Left cardiac atrium (tissue), 4 donors: ENCODE measurements at regions not wholly inside any gene's neighbourhood (a gene's known extent, or its start where the extent isn't known, plus 50 kb on each side); places are given as distances from the start of the nearest gene placed in this dataset.
"Not testable (repeated sequence)": the region's sequence is repeated elsewhere in the genome, so short reads cannot be mapped to it uniquely, and the experiment has no call there.

Source experiments
- ATAC-seq, 2 donors: fragments of 200-7000 bp; cut with Tn5 transposase; one replicate each; pipeline ENCODE4 v1.9.1; 2020; ENCODE audit warnings: mild to moderate bottlenecking in 2 of 2, moderate library complexity in 2 of 2
- DNase-seq: peaks from one replicate; pipeline ENCODE4 v3.0.0-alpha.2; 2020
- intact Hi-C, 2 donors: fragments of 100-400 bp; cut with DNase I; formaldehyde crosslinking; loops; one replicate each; pipeline versions ENCODE4 v1.14.1 to v1.15.1; 2022 to 2023
- donor health status: DM: no; HTN: yes; CAD: no.
- donor health status: DM: no; HTN: yes; CAD: no; lungs with severe emphysema.
- donor health status: DM: yes; HTN: yes; CAD: no.
- donor health status: Dilated cardiomyopathy.

- intact Hi-C loops, result no loop called here
- ATAC-seq (peak in 1 of 2 donors; percentile 43), DNase-seq (no peak)
These were observed 661.6 kb downstream of the RAPGEF2 start for GRCh38 chr4:159764343-159764952.

GRCh38 chr4:159765382-159765781 lies 662.5 kb downstream of the RAPGEF2 start:
- no peak for ATAC-seq
- intact Hi-C loops, result no loop called here
- DNase-seq, result no peak

- DNase-seq (no peak), ATAC-seq (no peak)
- intact Hi-C loops, result no loop called here
These were observed 663.4 kb downstream of the RAPGEF2 start for GRCh38 chr4:159766241-159766640.

- DNase-seq, result no peak
- ATAC-seq, result no peak
- intact Hi-C loops, result no loop called here
These were observed 664.5 kb downstream of the RAPGEF2 start for GRCh38 chr4:159767406-159767805.

GRCh38 chr4:159768016-159768415 lies 665.1 kb downstream of the RAPGEF2 start:
- DNase-seq (no peak), ATAC-seq (no peak)
- intact Hi-C loops, result no loop called here

- ATAC-seq (no peak), DNase-seq (no peak)
- intact Hi-C loops, result no loop called here
These were observed 667.5 kb downstream of the RAPGEF2 start for GRCh38 chr4:159770401-159770800.

- intact Hi-C loops, result no loop called here
- DNase-seq, result no peak
- no peak for ATAC-seq
These were observed 668.1 kb downstream of the RAPGEF2 start for GRCh38 chr4:159770969-159771368.

GRCh38 chr4:159776961-159777360 lies 674.1 kb downstream of the RAPGEF2 start:
- intact Hi-C loops, result no loop called here
- DNase-seq (no peak), ATAC-seq (no peak)

- intact Hi-C loops, result no loop called here
- ATAC-seq (no peak), DNase-seq (no peak)
These were observed 674.8 kb downstream of the RAPGEF2 start for GRCh38 chr4:159777689-159778088.

- ATAC-seq, result no peak
- no peak for DNase-seq
- intact Hi-C loops, result no loop called here
These were observed 675.4 kb downstream of the RAPGEF2 start for GRCh38 chr4:159778298-159778697.

GRCh38 chr4:159779716-159780115 lies 676.8 kb downstream of the RAPGEF2 start:
- ATAC-seq, result no peak
- intact Hi-C loops, result no loop called here
- DNase-seq, result no peak

- intact Hi-C loops, result no loop called here
- no peak for ATAC-seq
These were observed 677.5 kb downstream of the RAPGEF2 start for GRCh38 chr4:159780196-159780922.

GRCh38 chr4:159787901-159788300 lies 685.0 kb downstream of the RAPGEF2 start:
- DNase-seq, result no peak
- no peak for ATAC-seq
- intact Hi-C loops, result no loop called here

More at GRCh38 chr4:159780196-159780922, 677.5 kb downstream of the RAPGEF2 start:
- no peak for DNase-seq

GRCh38 chr4:159791334-159791733 lies 688.5 kb downstream of the RAPGEF2 start:
- intact Hi-C loops, result no loop called here
- DNase-seq (no peak), ATAC-seq (no peak)

GRCh38 chr4:159804592-159804991 lies 701.7 kb downstream of the RAPGEF2 start:
- DNase-seq, ATAC-seq, intact Hi-C loops: not testable (repeated sequence)

- DNase-seq, result no peak
- intact Hi-C loops, result no loop called here
- no peak for ATAC-seq
These were observed 720.9 kb downstream of the RAPGEF2 start for GRCh38 chr4:159823743-159824142.

- intact Hi-C loops, result no loop called here
- no peak for DNase-seq
- ATAC-seq, result no peak
These were observed 725.8 kb downstream of the RAPGEF2 start for GRCh38 chr4:159828687-159829086.

- intact Hi-C loops, result no loop called here
- DNase-seq (no peak), ATAC-seq (no peak)
These were observed 726.3 kb downstream of the RAPGEF2 start for GRCh38 chr4:159829184-159829583.

GRCh38 chr4:159837071-159837470 lies 734.2 kb downstream of the RAPGEF2 start:
- intact Hi-C loops, result no loop called here
- no peak for DNase-seq
- no peak for ATAC-seq

- DNase-seq (no peak), ATAC-seq (no peak)
- intact Hi-C loops, result no loop called here
These were observed 752.9 kb downstream of the RAPGEF2 start for GRCh38 chr4:159855731-159856130.

GRCh38 chr4:159856451-159856850 lies 753.6 kb downstream of the RAPGEF2 start:
- intact Hi-C loops, result no loop called here
- no peak for ATAC-seq
- DNase-seq, result no peak
